RKO (cell line): ENCODE measurements at regions not wholly inside any gene's neighbourhood (a gene's known extent, or its start where the extent isn't known, plus 50 kb on each side); places are given as distances from the start of the nearest gene placed in this dataset.
"Not testable (repeated sequence)": the region's sequence is repeated elsewhere in the genome, so short reads cannot be mapped to it uniquely, and the experiment has no call there.

Source experiments
- DNase-seq: peaks from one replicate; pipeline ENCODE4 v3.0.0-alpha.2; 2016; ENCODE audit warnings: low spot score

- not testable (repeated sequence) for DNase-seq
Observed at GRCh38 chrX:149420566-149420965, 84.5 kb downstream of the IDS start.

- no peak for DNase-seq
Observed at GRCh38 chrX:149398027-149398426, 107.1 kb downstream of the IDS start.

GRCh38 chrX:149392921-149393320 is 112.2 kb downstream of the IDS start:
- DNase-seq: no peak

GRCh38 chrX:149383852-149384251 is 121.3 kb downstream of the IDS start:
- no peak for DNase-seq

- no peak for DNase-seq
Observed at GRCh38 chrX:149374751-149375150, 130.4 kb downstream of the IDS start.

GRCh38 chrX:149372866-149373265 is 132.2 kb downstream of the IDS start:
- no peak for DNase-seq

GRCh38 chrX:149371986-149372385 is 133.1 kb downstream of the IDS start:
- DNase-seq: no peak

- no peak for DNase-seq
Observed at GRCh38 chrX:149370097-149370496, 135.0 kb downstream of the IDS start.

- DNase-seq: no peak
Observed at GRCh38 chrX:149365552-149365951, 139.6 kb downstream of the IDS start.

GRCh38 chrX:149365061-149365460 is 140.0 kb downstream of the IDS start:
- no peak for DNase-seq

- DNase-seq: no peak
Observed at GRCh38 chrX:149363965-149364364, 141.1 kb downstream of the IDS start.

GRCh38 chrX:149346306-149346705 is 158.8 kb downstream of the IDS start:
- DNase-seq: no peak

GRCh38 chrX:149322316-149322715 is 182.8 kb downstream of the IDS start:
- DNase-seq: no peak

- DNase-seq: no peak
Observed at GRCh38 chrX:149313871-149314371, 191.2 kb downstream of the IDS start.

GRCh38 chrX:149312988-149313387 is 192.1 kb downstream of the IDS start:
- DNase-seq: no peak

- no peak for DNase-seq
Observed at GRCh38 chrX:149312097-149312496, 193.0 kb downstream of the IDS start.

GRCh38 chrX:149302705-149303104 is 202.4 kb downstream of the IDS start:
- DNase-seq: no peak

- no peak for DNase-seq
Observed at GRCh38 chrX:149298111-149298510, 207.0 kb downstream of the IDS start.

- DNase-seq: no peak
Observed at GRCh38 chrX:149296092-149296491, 209.0 kb downstream of the IDS start.

- DNase-seq: peak; percentile 63
Observed at GRCh38 chrX:149286940-149287349, 218.2 kb downstream of the IDS start.

GRCh38 chrX:149284616-149285015 is 220.5 kb downstream of the IDS start:
- no peak for DNase-seq

- no peak for DNase-seq
Observed at GRCh38 chrX:149283853-149284252, 221.3 kb downstream of the IDS start.

- DNase-seq: no peak
Observed at GRCh38 chrX:149282909-149283308, 222.2 kb downstream of the IDS start.

GRCh38 chrX:149280011-149280410 is 225.1 kb downstream of the IDS start:
- no peak for DNase-seq

GRCh38 chrX:149275836-149276235 is 229.3 kb downstream of the IDS start:
- DNase-seq: no peak
